ENCODE measurements at regions not wholly inside any gene's neighbourhood (a gene's known extent, or its start where the extent isn't known, plus 50 kb on each side); places are given as distances from the start of the nearest gene placed in this dataset.
"Not testable (repeated sequence)": the region's sequence is repeated elsewhere in the genome, so short reads cannot be mapped to it uniquely, and the experiment has no call there.

GRCh38 chr5:99562937-99563627 lies 634.3 kb upstream of the CHD1 start:
- in situ Hi-C loops (cut with HindIII; ENCODE audit: low sequenced_read_pairs); DNase-seq (ENCODE audit: low spot score): not testable (repeated sequence)

- DNase-seq (ENCODE audit: low spot score) = no peak
- in situ Hi-C loops (cut with HindIII; ENCODE audit: low sequenced_read_pairs) = no loop called here
These were observed 624.5 kb upstream of the CHD1 start for GRCh38 chr5:99553211-99553810.

GRCh38 chr5:99544356-99544755 lies 615.5 kb upstream of the CHD1 start:
- in situ Hi-C loops (cut with HindIII; ENCODE audit: low sequenced_read_pairs) = no loop called here
- no peak for DNase-seq (ENCODE audit: low spot score)

- DNase-seq (ENCODE audit: low spot score) = no peak
- in situ Hi-C loops (cut with HindIII; ENCODE audit: low sequenced_read_pairs) = no loop called here
These were observed 615.0 kb upstream of the CHD1 start for GRCh38 chr5:99543841-99544240.

- in situ Hi-C loops (cut with HindIII; ENCODE audit: low sequenced_read_pairs); DNase-seq (ENCODE audit: low spot score): not testable (repeated sequence)
These were observed 605.4 kb upstream of the CHD1 start for GRCh38 chr5:99534241-99534640.

GRCh38 chr5:99521666-99522065 lies 592.9 kb upstream of the CHD1 start:
- DNase-seq (ENCODE audit: low spot score); in situ Hi-C loops (cut with HindIII; ENCODE audit: low sequenced_read_pairs): not testable (repeated sequence)

GRCh38 chr5:99515864-99516490 lies 587.2 kb upstream of the CHD1 start:
- DNase-seq (ENCODE audit: low spot score); in situ Hi-C loops (cut with HindIII; ENCODE audit: low sequenced_read_pairs): not testable (repeated sequence)

- DNase-seq (ENCODE audit: low spot score); in situ Hi-C loops (cut with HindIII; ENCODE audit: low sequenced_read_pairs): not testable (repeated sequence)
These were observed 581.5 kb upstream of the CHD1 start for GRCh38 chr5:99510237-99510866.

- DNase-seq (ENCODE audit: low spot score); in situ Hi-C loops (cut with HindIII; ENCODE audit: low sequenced_read_pairs): not testable (repeated sequence)
These were observed 580.3 kb upstream of the CHD1 start for GRCh38 chr5:99509064-99509463.

- DNase-seq (ENCODE audit: low spot score); in situ Hi-C loops (cut with HindIII; ENCODE audit: low sequenced_read_pairs): not testable (repeated sequence)
These were observed 566.6 kb upstream of the CHD1 start for GRCh38 chr5:99495456-99495855.

- in situ Hi-C loops (cut with HindIII; ENCODE audit: low sequenced_read_pairs); DNase-seq (ENCODE audit: low spot score): not testable (repeated sequence)
These were observed 549.6 kb upstream of the CHD1 start for GRCh38 chr5:99478450-99478849.

- in situ Hi-C loops (cut with HindIII; ENCODE audit: low sequenced_read_pairs); DNase-seq (ENCODE audit: low spot score): not testable (repeated sequence)
These were observed 544.5 kb upstream of the CHD1 start for GRCh38 chr5:99473328-99473727.

GRCh38 chr5:99471726-99472125 lies 542.9 kb upstream of the CHD1 start:
- DNase-seq (ENCODE audit: low spot score); in situ Hi-C loops (cut with HindIII; ENCODE audit: low sequenced_read_pairs): not testable (repeated sequence)

GRCh38 chr5:99471178-99471577 lies 542.4 kb upstream of the CHD1 start:
- DNase-seq (ENCODE audit: low spot score); in situ Hi-C loops (cut with HindIII; ENCODE audit: low sequenced_read_pairs): not testable (repeated sequence)

- in situ Hi-C loops (cut with HindIII; ENCODE audit: low sequenced_read_pairs); DNase-seq (ENCODE audit: low spot score): not testable (repeated sequence)
These were observed 541.8 kb upstream of the CHD1 start for GRCh38 chr5:99470636-99471035.

GRCh38 chr5:99460701-99461100 lies 531.9 kb upstream of the CHD1 start:
- DNase-seq (ENCODE audit: low spot score) = no peak
- in situ Hi-C loops (cut with HindIII; ENCODE audit: low sequenced_read_pairs) = no loop called here

GRCh38 chr5:99453196-99453595 lies 524.4 kb upstream of the CHD1 start:
- in situ Hi-C loops (cut with HindIII; ENCODE audit: low sequenced_read_pairs) = no loop called here

GRCh38 chr5:99449786-99450185 lies 521.0 kb upstream of the CHD1 start:
- DNase-seq (ENCODE audit: low spot score) = no peak
- in situ Hi-C loops (cut with HindIII; ENCODE audit: low sequenced_read_pairs) = no loop called here

More at GRCh38 chr5:99453196-99453595, 524.4 kb upstream of the CHD1 start:
- no peak for DNase-seq (ENCODE audit: low spot score)

GRCh38 chr5:99445805-99446204 lies 517.0 kb upstream of the CHD1 start:
- no peak for DNase-seq (ENCODE audit: low spot score)
- in situ Hi-C loops (cut with HindIII; ENCODE audit: low sequenced_read_pairs) = no loop called here

GRCh38 chr5:99441235-99441634 lies 512.4 kb upstream of the CHD1 start:
- in situ Hi-C loops (cut with HindIII; ENCODE audit: low sequenced_read_pairs) = no loop called here
- no peak for DNase-seq (ENCODE audit: low spot score)

Data from G401 (cell line).